T-helper 2 cell treated with Interferon-gamma antibody and Interleukin-4, amounts not matched to agents 5 μg/mL and 100 μg/mL, for 36 hours (primary cell): ENCODE measurements at regions not wholly inside any gene's neighbourhood (a gene's known extent, or its start where the extent isn't known, plus 50 kb on each side); places are given as distances from the start of the nearest gene placed in this dataset.
"Not testable (repeated sequence)": the region's sequence is repeated elsewhere in the genome, so short reads cannot be mapped to it uniquely, and the experiment has no call there.

ENCODE experiments used
- DNase-seq: peaks from one replicate; pipeline ENCODE4 v3.0.0; 2021; ENCODE audit warnings: low spot score
- H3K27ac Mint-ChIP-seq: one replicate; pipeline ENCODE4 v1.8.0; 2021; ENCODE audit warnings: mild to moderate bottlenecking, mixed read lengths
- H3K27me3 Mint-ChIP-seq: one replicate; pipeline ENCODE4 v1.8.0; 2021; ENCODE audit warnings: low read depth, mixed read lengths
- H3K36me3 Mint-ChIP-seq: one replicate; pipeline ENCODE4 v1.8.0; 2021; ENCODE audit warnings: low read depth, mixed read lengths
- H3K4me1 Mint-ChIP-seq: one replicate; pipeline ENCODE4 v1.8.0; 2021; ENCODE audit warnings: low read depth, mixed read lengths
- H3K4me3 Mint-ChIP-seq: one replicate; pipeline ENCODE4 v1.8.0; 2022; ENCODE audit warnings: mild to moderate bottlenecking, moderate library complexity, mixed read lengths
- H3K9me3 Mint-ChIP-seq: one replicate; pipeline ENCODE4 v1.8.0; 2021; ENCODE audit warnings: mixed read lengths

GRCh38 chr6:112401083-112401482 is 54.0 kb downstream of the RFPL4B start:
- DNase-seq: no peak
- H3K27ac Mint-ChIP-seq: no peak overlapping the region
- no peaks in the 10 kb centered on the region for H3K4me1 Mint-ChIP-seq
- H3K36me3 Mint-ChIP-seq: no peaks in the 10 kb centered on the region
- H3K9me3 Mint-ChIP-seq: no peaks in the 10 kb centered on the region
- H3K27me3 Mint-ChIP-seq: no peaks in the 10 kb centered on the region
- no peak overlapping the region for H3K4me3 Mint-ChIP-seq

- no peak for DNase-seq
- Mint-ChIP-seq H3K4me3 (no peak overlapping the region), H3K27me3 (no peaks in the 10 kb centered on the region), H3K27ac (no peak overlapping the region), H3K9me3 (no peaks in the 10 kb centered on the region), H3K4me1 (no peaks in the 10 kb centered on the region), H3K36me3 (no peaks in the 10 kb centered on the region)
These were observed 60.0 kb downstream of the RFPL4B start for GRCh38 chr6:112407101-112407590.

GRCh38 chr6:112408522-112408921 is 61.4 kb downstream of the RFPL4B start:
- Mint-ChIP-seq H3K9me3 (no peaks in the 10 kb centered on the region), H3K27me3 (no peaks in the 10 kb centered on the region), H3K36me3 (no peaks in the 10 kb centered on the region), H3K27ac (no peak overlapping the region), H3K4me3 (no peak overlapping the region), H3K4me1 (no peaks in the 10 kb centered on the region)
- no peak for DNase-seq

- no peak overlapping the region for H3K27ac Mint-ChIP-seq
- H3K27me3 Mint-ChIP-seq: no peaks in the 10 kb centered on the region
- DNase-seq: no peak
These were observed 62.2 kb downstream of the RFPL4B start for GRCh38 chr6:112409311-112409710.

GRCh38 chr6:112413780-112414179 is 66.7 kb downstream of the RFPL4B start:
- H3K4me3 Mint-ChIP-seq: no peak overlapping the region
- H3K27ac Mint-ChIP-seq: no peak overlapping the region
- H3K27me3 Mint-ChIP-seq: no peaks in the 10 kb centered on the region
- H3K36me3 Mint-ChIP-seq: no peaks in the 10 kb centered on the region
- DNase-seq: no peak
- no peaks in the 10 kb centered on the region for H3K9me3 Mint-ChIP-seq
- no peaks in the 10 kb centered on the region for H3K4me1 Mint-ChIP-seq

More at GRCh38 chr6:112409311-112409710, 62.2 kb downstream of the RFPL4B start:
- Mint-ChIP-seq H3K36me3 (no peaks in the 10 kb centered on the region), H3K4me3 (no peak overlapping the region), H3K9me3 (no peaks in the 10 kb centered on the region), H3K4me1 (no peaks in the 10 kb centered on the region)

GRCh38 chr6:112415366-112415765 is 68.2 kb downstream of the RFPL4B start:
- no peak overlapping the region for H3K27ac Mint-ChIP-seq
- no peak for DNase-seq
- H3K9me3 Mint-ChIP-seq: no peaks in the 10 kb centered on the region
- no peaks in the 10 kb centered on the region for H3K36me3 Mint-ChIP-seq
- no peak overlapping the region for H3K4me3 Mint-ChIP-seq
- H3K4me1 Mint-ChIP-seq: no peaks in the 10 kb centered on the region
- H3K27me3 Mint-ChIP-seq: no peaks in the 10 kb centered on the region

GRCh38 chr6:112416866-112417265 is 69.7 kb downstream of the RFPL4B start:
- Mint-ChIP-seq H3K4me3 (no peak overlapping the region), H3K27ac (no peak overlapping the region), H3K9me3 (no peaks in the 10 kb centered on the region), H3K27me3 (no peaks in the 10 kb centered on the region), H3K36me3 (no peaks in the 10 kb centered on the region), H3K4me1 (no peaks in the 10 kb centered on the region)
- DNase-seq: no peak

GRCh38 chr6:112427011-112427410 is 79.9 kb downstream of the RFPL4B start:
- H3K9me3 Mint-ChIP-seq, H3K4me3 Mint-ChIP-seq, DNase-seq, H3K4me1 Mint-ChIP-seq, H3K36me3 Mint-ChIP-seq, H3K27me3 Mint-ChIP-seq, H3K27ac Mint-ChIP-seq: not testable (repeated sequence)

GRCh38 chr6:112427499-112427898 is 80.4 kb downstream of the RFPL4B start:
- no peak overlapping the region for H3K4me3 Mint-ChIP-seq
- no peak overlapping the region for H3K27ac Mint-ChIP-seq
- H3K4me1 Mint-ChIP-seq: no peaks in the 10 kb centered on the region
- no peaks in the 10 kb centered on the region for H3K36me3 Mint-ChIP-seq
- H3K27me3 Mint-ChIP-seq: no peaks in the 10 kb centered on the region
- no peak for DNase-seq
- H3K9me3 Mint-ChIP-seq: no peaks in the 10 kb centered on the region

GRCh38 chr6:112428477-112428876 is 81.3 kb downstream of the RFPL4B start:
- no peak overlapping the region for H3K27ac Mint-ChIP-seq
- no peak overlapping the region for H3K4me3 Mint-ChIP-seq
- H3K36me3 Mint-ChIP-seq: no peaks in the 10 kb centered on the region
- no peak for DNase-seq
- H3K27me3 Mint-ChIP-seq: no peaks in the 10 kb centered on the region
- H3K9me3 Mint-ChIP-seq: no peaks in the 10 kb centered on the region
- no peaks in the 10 kb centered on the region for H3K4me1 Mint-ChIP-seq

- Mint-ChIP-seq H3K4me3 (no peak overlapping the region), H3K27ac (no peak overlapping the region), H3K4me1 (no peaks in the 10 kb centered on the region), H3K9me3 (no peaks in the 10 kb centered on the region), H3K36me3 (no peaks in the 10 kb centered on the region), H3K27me3 (no peaks in the 10 kb centered on the region)
- DNase-seq: no peak
These were observed 82.1 kb downstream of the RFPL4B start for GRCh38 chr6:112429226-112429625.

- no peak for DNase-seq
- Mint-ChIP-seq H3K4me3 (no peak overlapping the region), H3K9me3 (no peaks in the 10 kb centered on the region), H3K36me3 (no peaks in the 10 kb centered on the region), H3K27me3 (no peaks in the 10 kb centered on the region), H3K27ac (no peak overlapping the region), H3K4me1 (no peaks in the 10 kb centered on the region)
These were observed 84.7 kb downstream of the RFPL4B start for GRCh38 chr6:112431803-112432202.

- Mint-ChIP-seq H3K27ac (no peak overlapping the region), H3K36me3 (no peaks in the 10 kb centered on the region), H3K4me3 (no peak overlapping the region), H3K27me3 (no peaks in the 10 kb centered on the region), H3K4me1 (no peaks in the 10 kb centered on the region), H3K9me3 (no peaks in the 10 kb centered on the region)
- no peak for DNase-seq
These were observed 85.7 kb downstream of the RFPL4B start for GRCh38 chr6:112432853-112433252.

GRCh38 chr6:112433457-112433856 is 86.3 kb downstream of the RFPL4B start:
- Mint-ChIP-seq H3K36me3 (no peaks in the 10 kb centered on the region), H3K9me3 (no peaks in the 10 kb centered on the region), H3K4me1 (no peaks in the 10 kb centered on the region)

GRCh38 chr6:112434896-112435435 is 87.8 kb downstream of the RFPL4B start:
- no peaks in the 10 kb centered on the region for H3K36me3 Mint-ChIP-seq
- no peaks in the 10 kb centered on the region for H3K9me3 Mint-ChIP-seq
- no peak overlapping the region for H3K27ac Mint-ChIP-seq

More at GRCh38 chr6:112433457-112433856, 86.3 kb downstream of the RFPL4B start:
- Mint-ChIP-seq H3K4me3 (no peak overlapping the region), H3K27me3 (no peaks in the 10 kb centered on the region), H3K27ac (no peak overlapping the region)
- no peak for DNase-seq

More at GRCh38 chr6:112434896-112435435, 87.8 kb downstream of the RFPL4B start:
- no peak for DNase-seq
- H3K4me1 Mint-ChIP-seq: no peaks in the 10 kb centered on the region
- no peak overlapping the region for H3K4me3 Mint-ChIP-seq
- no peaks in the 10 kb centered on the region for H3K27me3 Mint-ChIP-seq
